Calu3 (cell line): ENCODE measurements at regions not wholly inside any gene's neighbourhood (a gene's known extent, or its start where the extent isn't known, plus 50 kb on each side); places are given as distances from the start of the nearest gene placed in this dataset.

ENCODE experiments used
- BruUV-seq: library from RNA; stranded (reverse); fragments of 400-500 nt; replicated peaks from 2 replicates; lab custom pipeline; 2021; lab: Mats Ljungman, UMichigan
- CTCF ChIA-PET: fragments of 300-600 bp; sonication (Branson Sonifier 250); formaldehyde crosslinking; loops from one replicate; lab custom pipeline; 2022; ENCODE audit warnings: antibody characterized with exemption; lab: Charles Lee
- DNase-seq: peaks from one replicate; pipeline ENCODE4 v3.0.0; 2022
- H3K27ac Mint-ChIP-seq: one replicate; pipeline ENCODE4 v1.8.0; 2022; ENCODE audit warnings: mixed read lengths; ENCODE audit not compliant: unreplicated experiment
- H3K27me3 Mint-ChIP-seq: one replicate; pipeline ENCODE4 v1.8.0; 2022; ENCODE audit warnings: mixed read lengths; ENCODE audit not compliant: unreplicated experiment
- H3K36me3 Mint-ChIP-seq: one replicate; pipeline ENCODE4 v1.8.0; 2022; ENCODE audit warnings: mild to moderate bottlenecking, moderate library complexity, mixed read lengths; ENCODE audit not compliant: insufficient read depth, unreplicated experiment
- H3K4me1 Mint-ChIP-seq: one replicate; pipeline ENCODE4 v1.8.0; 2022; ENCODE audit warnings: mild to moderate bottlenecking, low read depth, mixed read lengths; ENCODE audit not compliant: unreplicated experiment
- H3K4me3 Mint-ChIP-seq: one replicate; pipeline ENCODE4 v1.8.0; 2022; ENCODE audit warnings: mild to moderate bottlenecking, low read depth, moderate library complexity, mixed read lengths; ENCODE audit not compliant: unreplicated experiment
- H3K9me3 Mint-ChIP-seq: one replicate; pipeline ENCODE4 v1.8.0; 2022; ENCODE audit warnings: low read depth, mixed read lengths; ENCODE audit not compliant: unreplicated experiment
- intact Hi-C: fragments of 100-400 bp; cut with micrococcal nuclease; formaldehyde crosslinking; loops from one replicate; pipeline ENCODE4 v1.10.0; 2022; ENCODE audit not compliant: unreplicated experiment
- TF ChIP-seq, protein P1 (sequence below): fragments of 200-600 bp; IDR thresholded peaks from one replicate; pipeline ENCODE4 v1.8.0; 2022; ENCODE audit warnings: antibody characterized with exemption; ENCODE audit not compliant: unreplicated experiment

DNA sequence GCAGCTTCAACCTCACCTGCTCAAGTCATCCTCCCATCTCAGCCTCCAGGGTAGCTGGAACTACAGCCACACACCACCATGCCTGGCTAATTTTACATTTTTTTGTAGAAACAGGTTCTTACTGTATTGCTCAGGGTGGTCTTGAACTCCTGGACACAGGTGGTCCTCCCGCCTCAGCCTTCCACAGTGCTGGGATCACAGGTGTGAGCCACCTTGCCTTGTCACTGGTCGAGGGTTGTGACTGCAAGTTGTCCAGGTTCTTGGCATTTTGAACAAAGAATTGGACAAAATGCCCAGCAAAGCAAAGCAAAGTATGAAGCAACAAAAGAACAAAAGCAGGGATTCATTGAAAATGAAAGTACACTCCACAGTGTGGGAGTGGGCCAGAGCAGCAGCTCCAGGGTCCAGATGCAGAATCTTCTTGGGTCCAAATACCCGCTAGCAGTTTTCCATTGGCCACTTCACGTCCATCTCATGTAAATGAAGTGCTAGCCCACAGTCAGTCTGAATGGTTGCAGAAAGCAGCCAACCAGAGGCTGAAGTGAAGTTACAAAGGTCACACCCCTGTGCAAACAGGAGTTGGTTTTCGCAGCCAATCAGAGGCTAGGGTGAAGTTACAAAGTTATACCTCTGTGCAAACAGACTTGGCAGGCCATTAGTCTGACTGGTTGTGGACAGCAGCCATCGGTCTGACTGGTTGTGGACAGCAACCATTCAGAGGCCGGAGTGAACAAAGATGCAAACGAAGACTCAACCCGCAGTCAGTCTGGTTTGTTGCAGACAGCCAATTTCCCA lies 109.5 kb upstream of the KIF26B start:
- BruUV-seq: no TSS peak
- Mint-ChIP-seq H3K27ac (no peak overlapping the region), H3K9me3 (no peaks in the 10 kb centered on the region), H3K4me1 (peaks cover 18% of the 10 kb centered on the region), H3K4me3 (no peak overlapping the region), H3K27me3 (no peaks in the 10 kb centered on the region), H3K36me3 (peaks cover 7% of the 10 kb centered on the region)
- DNase-seq: peak; percentile 39
- TF ChIP-seq, protein P1, sequence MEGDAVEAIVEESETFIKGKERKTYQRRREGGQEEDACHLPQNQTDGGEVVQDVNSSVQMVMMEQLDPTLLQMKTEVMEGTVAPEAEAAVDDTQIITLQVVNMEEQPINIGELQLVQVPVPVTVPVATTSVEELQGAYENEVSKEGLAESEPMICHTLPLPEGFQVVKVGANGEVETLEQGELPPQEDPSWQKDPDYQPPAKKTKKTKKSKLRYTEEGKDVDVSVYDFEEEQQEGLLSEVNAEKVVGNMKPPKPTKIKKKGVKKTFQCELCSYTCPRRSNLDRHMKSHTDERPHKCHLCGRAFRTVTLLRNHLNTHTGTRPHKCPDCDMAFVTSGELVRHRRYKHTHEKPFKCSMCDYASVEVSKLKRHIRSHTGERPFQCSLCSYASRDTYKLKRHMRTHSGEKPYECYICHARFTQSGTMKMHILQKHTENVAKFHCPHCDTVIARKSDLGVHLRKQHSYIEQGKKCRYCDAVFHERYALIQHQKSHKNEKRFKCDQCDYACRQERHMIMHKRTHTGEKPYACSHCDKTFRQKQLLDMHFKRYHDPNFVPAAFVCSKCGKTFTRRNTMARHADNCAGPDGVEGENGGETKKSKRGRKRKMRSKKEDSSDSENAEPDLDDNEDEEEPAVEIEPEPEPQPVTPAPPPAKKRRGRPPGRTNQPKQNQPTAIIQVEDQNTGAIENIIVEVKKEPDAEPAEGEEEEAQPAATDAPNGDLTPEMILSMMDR: no peak
- intact Hi-C loops: loop anchor here (10.0 kb wide), 1 partner anchor 440 kb away; no protein-coding TSS in a partner anchor
- CTCF ChIA-PET: interaction anchor here (0.8 kb wide), 1 partner anchor 244 kb away, joined by 3 read pairs; no protein-coding TSS in a partner anchor

DNA sequence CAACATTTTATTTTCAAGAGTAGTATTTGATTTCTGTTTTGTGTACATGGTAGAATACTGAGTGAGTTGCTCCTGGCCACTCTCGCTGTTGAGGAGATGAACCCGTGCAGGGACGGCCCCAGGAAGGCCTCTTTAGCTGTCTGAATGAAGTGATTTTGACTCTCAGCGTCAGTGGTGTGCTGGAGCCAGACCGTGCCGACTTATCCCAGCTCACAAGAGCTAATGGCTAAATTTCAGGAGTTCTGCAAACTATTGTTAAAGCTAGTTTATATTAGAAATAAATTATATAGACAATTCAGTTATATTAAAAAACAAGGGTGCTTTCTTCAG lies 111.2 kb upstream of the KIF26B start:
- intact Hi-C loops: loop anchor here (2.0 to 10.0 kb wide), 2 partner anchors 203 to 439 kb away; no protein-coding TSS in a partner anchor
- no TSS peak for BruUV-seq
- Mint-ChIP-seq H3K27me3 (no peaks in the 10 kb centered on the region), H3K9me3 (no peaks in the 10 kb centered on the region), H3K4me3 (no peak overlapping the region), H3K36me3 (peaks cover 7% of the 10 kb centered on the region), H3K4me1 (peaks cover 18% of the 10 kb centered on the region), H3K27ac (no peak overlapping the region)
- DNase-seq: no peak
- CTCF ChIA-PET: interaction anchor here (1.1 to 1.9 kb wide), 5 partner anchors 107 to 247 kb away, joined by 3 to 24 read pairs (median 8); partner anchors contain the start of gene HNRNPU
- TF ChIP-seq, protein P1: no peak

DNA sequence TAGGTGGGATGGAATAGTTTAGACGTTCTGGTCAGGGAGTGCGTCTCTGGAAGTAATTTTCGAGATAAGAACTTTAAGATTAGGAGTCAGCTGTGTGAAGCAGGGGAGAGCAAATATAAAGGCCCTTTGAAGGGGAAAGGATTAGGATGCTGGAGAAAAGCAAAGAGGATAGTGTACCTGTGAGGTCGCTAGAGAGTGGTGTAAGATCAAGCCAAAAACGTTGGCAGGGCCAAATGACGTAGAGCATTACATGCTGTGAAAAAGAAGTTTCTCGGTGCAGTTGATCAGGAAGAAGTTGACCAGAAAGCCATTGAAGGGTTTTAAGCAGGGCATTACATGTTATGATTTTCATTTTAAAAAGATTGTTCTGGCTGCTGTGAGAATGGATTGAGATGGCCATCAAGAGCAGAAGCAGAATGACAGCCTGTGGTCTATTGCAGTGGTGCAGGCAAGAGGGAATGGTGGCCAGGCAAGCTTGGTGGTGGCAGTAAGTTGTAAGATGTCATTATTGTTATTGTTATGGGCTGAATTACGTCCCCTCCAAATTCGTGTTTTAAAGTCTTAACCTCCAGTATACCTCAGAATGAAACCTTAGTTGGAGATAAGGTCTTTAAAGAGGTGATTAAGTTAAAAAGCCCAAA lies 113.6 kb upstream of the KIF26B start:
- intact Hi-C loops: loop anchor here (10.0 kb wide), 1 partner anchor 436 kb away; no protein-coding TSS in a partner anchor
- Mint-ChIP-seq H3K4me3 (no peak overlapping the region), H3K9me3 (no peaks in the 10 kb centered on the region), H3K27me3 (no peaks in the 10 kb centered on the region), H3K27ac (no peak overlapping the region), H3K36me3 (peaks cover 7% of the 10 kb centered on the region), H3K4me1 (peaks cover 14% of the 10 kb centered on the region)
- TF ChIP-seq, protein P1: no peak
- DNase-seq: no peak
- CTCF ChIA-PET: interaction anchor here (1.7 kb wide), 1 partner anchor 438 kb away, joined by 4 read pairs; no protein-coding TSS in a partner anchor
- no TSS peak for BruUV-seq

DNA sequence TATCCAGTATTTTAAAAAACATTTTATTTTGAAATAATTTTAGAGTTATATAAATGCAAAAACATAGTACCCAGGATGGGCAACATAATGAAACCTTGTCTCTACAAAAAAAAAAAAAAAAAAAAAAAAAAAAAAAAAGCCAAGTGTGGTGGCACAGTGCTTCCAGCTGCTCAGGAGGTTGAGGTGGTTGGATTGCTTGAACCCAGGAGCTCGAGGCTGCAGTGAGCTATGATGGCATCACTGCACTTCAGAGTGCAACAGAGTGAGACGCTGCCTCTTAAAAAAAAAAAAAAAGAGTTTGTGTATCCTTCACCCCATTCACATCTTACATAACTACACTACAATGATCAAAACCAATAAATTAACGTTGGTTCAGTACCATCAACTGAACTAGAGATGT lies 115.6 kb upstream of the KIF26B start:
- TF ChIP-seq, protein P1: no peak
- no peaks in the 10 kb centered on the region for H3K9me3 Mint-ChIP-seq
- CTCF ChIA-PET: interaction anchor here (0.5 kb wide), 1 partner anchor 1902 kb away, joined by 3 read pairs; no protein-coding TSS in a partner anchor
- no peaks in the 10 kb centered on the region for H3K27me3 Mint-ChIP-seq
- H3K36me3 Mint-ChIP-seq: peaks cover 7% of the 10 kb centered on the region
- no peak overlapping the region for H3K27ac Mint-ChIP-seq
- peaks cover 9% of the 10 kb centered on the region for H3K4me1 Mint-ChIP-seq
- DNase-seq: no peak
- intact Hi-C loops: no loop called here
- no peak overlapping the region for H3K4me3 Mint-ChIP-seq
- no TSS peak for BruUV-seq
